Panc1 (cell line): ENCODE measurements at regions not wholly inside any gene's neighbourhood (a gene's known extent, or its start where the extent isn't known, plus 50 kb on each side); places are given as distances from the start of the nearest gene placed in this dataset.

Experiments
- CTCF ChIP-seq: fragments of 450-650 bp; IDR thresholded peaks from 2 replicates; pipeline ENCODE4 v1.5.1; 2017; ENCODE audit warnings: mild to moderate bottlenecking
- POLR2AphosphoS5 ChIP-seq: IDR thresholded peaks from 2 replicates; pipeline ENCODE4 v1.6.1; 2012; ENCODE audit warnings: mild to moderate bottlenecking, low read depth, low read length, moderate library complexity
- REST ChIP-seq, 2 experiments: IDR thresholded peaks; 2 replicates each; pipeline ENCODE4 v1.6.1; 2011 to 2012; ENCODE audit warnings: low read depth in 2 of 2, control low read depth in 1 of 2, low read length in 1 of 2, mild to moderate bottlenecking in 1 of 2, moderate library complexity in 1 of 2; ENCODE audit not compliant: insufficient read depth in 1 of 2
- SIN3A ChIP-seq: IDR thresholded peaks from 2 replicates; pipeline ENCODE4 v1.6.1; 2012; ENCODE audit warnings: low read depth, mild to moderate bottlenecking, low read length, moderate library complexity, borderline replicate concordance; ENCODE audit not compliant: insufficient read depth

GRCh38 chr6:27642744-27643456, 170.0 kb upstream of the ZNF184 start:
- TF ChIP-seq CTCF (no peak), SIN3A (no peak), POLR2AphosphoS5 (no peak), REST (IDR thresholded peaks at IDR 0.05; ENCODE audit: insufficient read depth in 1 of 2, low read depth in 2 of 2, low read length in 1 of 2) (no peak)
